SU-DHL-6 (cell line): ENCODE measurements at regions not wholly inside any gene's neighbourhood (a gene's known extent, or its start where the extent isn't known, plus 50 kb on each side); places are given as distances from the start of the nearest gene placed in this dataset.

Experiments
- H2AFZ ChIP-seq: fragments of 200-600 bp; sonication (generic); 2 replicates; pipeline ENCODE4 v1.6.1; 2014; ENCODE audit warnings: low read depth, mild to moderate bottlenecking, moderate library complexity, mixed read lengths, antibody characterized with exemption, low read length; ENCODE audit not compliant: severe bottlenecking
- H3F3A ChIP-seq: fragments of 200-600 bp; shearing (Covaris generic); 2 replicates; pipeline ENCODE4 v1.6.0; 2016; ENCODE audit warnings: antibody characterized with exemption, mild to moderate bottlenecking; ENCODE audit not compliant: insufficient read depth
- H3K27ac ChIP-seq: fragments of 200-600 bp; sonication (generic); 2 replicates; pipeline ENCODE4 v1.5.1; 2016; ENCODE audit warnings: low read depth, mild to moderate bottlenecking, low read length, moderate library complexity, mixed read lengths
- H3K27me3 ChIP-seq: fragments of 200-600 bp; sonication (generic), shearing (Covaris generic); 2 replicates; pipeline ENCODE4 v1.6.0; 2014; ENCODE audit warnings: mild to moderate bottlenecking, low read length
- H3K36me3 ChIP-seq: fragments of 200-600 bp; sonication (generic); 2 replicates; pipeline ENCODE4 v1.6.1; 2014; ENCODE audit warnings: mild to moderate bottlenecking, low read length, mixed read lengths
- H3K4me2 ChIP-seq: fragments of 300-600, 200-600 bp; shearing (Covaris generic), sonication (generic); 2 replicates; pipeline ENCODE4 v1.6.0; 2014; ENCODE audit warnings: low read length, low read depth, mild to moderate bottlenecking; ENCODE audit not compliant: poor library complexity, severe bottlenecking
- H3K4me3 ChIP-seq: fragments of 200-600 bp; sonication (generic); 2 replicates; pipeline ENCODE4 v1.5.1; 2014; ENCODE audit warnings: antibody characterized with exemption, low read length, mild to moderate bottlenecking, mixed read lengths; ENCODE audit not compliant: insufficient read depth, poor library complexity, severe bottlenecking
- H3K79me2 ChIP-seq: fragments of 200-600 bp; sonication (generic); 2 replicates; pipeline ENCODE4 v1.6.1; 2014; ENCODE audit warnings: mild to moderate bottlenecking, low read length, moderate library complexity; ENCODE audit not compliant: insufficient read depth
- H3K9ac ChIP-seq: fragments of 200-600 bp; sonication (generic); 2 replicates; pipeline ENCODE4 v1.7.0; 2014; ENCODE audit warnings: mild to moderate bottlenecking, low read length
- H3K9me2 ChIP-seq: fragments of 200-600 bp; sonication (generic); replicated peaks from 2 replicates; pipeline ENCODE4 v1.6.1; 2014; ENCODE audit warnings: low read length; ENCODE audit not compliant: insufficient read depth
- H3K9me3 ChIP-seq: fragments of 200-600 bp; sonication (generic); 2 replicates; pipeline ENCODE4 v1.6.1; 2014; ENCODE audit warnings: low read length, mixed read lengths; ENCODE audit not compliant: insufficient read depth
- H4K20me1 ChIP-seq: fragments of 200-600 bp; sonication (generic); 2 replicates; pipeline ENCODE4 v1.6.1; 2014; ENCODE audit warnings: low read depth, mild to moderate bottlenecking, antibody characterized with exemption, low read length, moderate library complexity, mixed read lengths
- CTCF ChIP-seq: fragments of 200-600 bp; sonication (generic); IDR thresholded peaks from one replicate; pipeline ENCODE4 v1.5.1; 2017; ENCODE audit warnings: antibody characterized with exemption, mild to moderate bottlenecking, low read length, moderate library complexity; ENCODE audit not compliant: insufficient read depth, poor library complexity, severe bottlenecking
- EZH2phosphoT487 ChIP-seq: fragments of 200-600 bp; sonication (generic), shearing (Covaris generic); conservative IDR thresholded peaks from 2 replicates; pipeline ENCODE4 v1.6.1; 2018; ENCODE audit warnings: mild to moderate bottlenecking, antibody characterized with exemption, low read length, moderate library complexity, mixed read lengths

GRCh38 chr4:126956184-126956897 lies 676.4 kb upstream of the INTU start:
- Histone ChIP-seq H3K79me2 (no peaks in the 10 kb centered on the region), H2AFZ (no peak overlapping the region), H3K9me3 (no peaks in the 10 kb centered on the region), H3K9ac (no peak overlapping the region), H3K4me2 (no peak overlapping the region), H3K9me2 (no peaks in the 10 kb centered on the region), H4K20me1 (no peaks in the 10 kb centered on the region), H3K27ac (no peak overlapping the region), H3K27me3 (no peaks in the 10 kb centered on the region), H3K36me3 (no peaks in the 10 kb centered on the region), H3K4me3 (no peak overlapping the region), H3F3A (no peaks in the 10 kb centered on the region)
- TF ChIP-seq CTCF (no peak), EZH2phosphoT487 (no peak)

- Histone ChIP-seq H3K27me3 (no peaks in the 10 kb centered on the region), H3K9me3 (no peaks in the 10 kb centered on the region), H2AFZ (no peak overlapping the region), H3K4me3 (no peak overlapping the region), H3F3A (no peaks in the 10 kb centered on the region), H3K79me2 (no peaks in the 10 kb centered on the region), H3K9me2 (no peaks in the 10 kb centered on the region), H3K4me2 (no peak overlapping the region), H3K9ac (no peak overlapping the region), H3K27ac (no peak overlapping the region), H4K20me1 (no peaks in the 10 kb centered on the region), H3K36me3 (no peaks in the 10 kb centered on the region)
- TF ChIP-seq EZH2phosphoT487 (no peak), CTCF (no peak)
These were observed 675.2 kb upstream of the INTU start for GRCh38 chr4:126957556-126957955.

GRCh38 chr4:126957987-126958386 lies 674.8 kb upstream of the INTU start:
- no peaks in the 10 kb centered on the region for H4K20me1 ChIP-seq
- no peak for TF ChIP-seq CTCF
- TF ChIP-seq EZH2phosphoT487 = no peak
- H3K9me3 ChIP-seq = no peaks in the 10 kb centered on the region
- H3K9ac ChIP-seq = no peak overlapping the region
- H3K9me2 ChIP-seq = no peaks in the 10 kb centered on the region
- no peak overlapping the region for H3K4me3 ChIP-seq
- H3K27me3 ChIP-seq = no peaks in the 10 kb centered on the region
- no peaks in the 10 kb centered on the region for H3K79me2 ChIP-seq
- no peak overlapping the region for H3K27ac ChIP-seq
- H3K4me2 ChIP-seq = no peak overlapping the region
- no peak overlapping the region for H2AFZ ChIP-seq
- H3K36me3 ChIP-seq = no peaks in the 10 kb centered on the region
- no peaks in the 10 kb centered on the region for H3F3A ChIP-seq
